ENCODE measurements at regions not wholly inside any gene's neighbourhood (a gene's known extent, or its start where the extent isn't known, plus 50 kb on each side); places are given as distances from the start of the nearest gene placed in this dataset.

GRCh38 chr2:43082903-43083677 is 143.3 kb downstream of the ZFP36L2 start (continued):
- no peak for TF ChIP-seq EP300 (IDR thresholded peaks at IDR 0.05; ENCODE audit: borderline replicate concordance in 1 of 2, control insufficient read depth in 1 of 2, low read depth in 2 of 2, low read length in 2 of 2)
- TF ChIP-seq USF1 (IDR thresholded peaks at IDR 0.05; ENCODE audit: borderline replicate concordance, extremely low read length, insufficient read depth, low read depth, low read length), result no peak
- no peak for TF ChIP-seq STAT3 (IDR thresholded peaks at IDR 0.05; ENCODE audit: low read depth, low read length)
- TF ChIP-seq TAF1 (IDR thresholded peaks at IDR 0.05; ENCODE audit: borderline replicate concordance, low read depth, low read length), result no peak
- no peak for TF ChIP-seq PAX8 (IDR thresholded peaks at IDR 0.05)
- TF ChIP-seq IRF3 (IDR thresholded peaks at IDR 0.05), result no peak
- no peak for TF ChIP-seq YBX1 (IDR thresholded peaks at IDR 0.05)
- no peak for TF ChIP-seq MEF2A (IDR thresholded peaks at IDR 0.05; ENCODE audit: insufficient read depth, low read depth, low read length)
- TF ChIP-seq TCF3 (IDR thresholded peaks at IDR 0.05; ENCODE audit: borderline replicate concordance, insufficient read depth, low read depth, low read length), result no peak
- no peak for TF ChIP-seq HDAC6 (IDR thresholded peaks at IDR 0.05; ENCODE audit: unreplicated experiment)
- no peak for TF ChIP-seq CUX1 (IDR thresholded peaks at IDR 0.05; ENCODE audit: insufficient replicate concordance, low read depth, low read length)
